ENCODE measurements at regions not wholly inside any gene's neighbourhood (a gene's known extent, or its start where the extent isn't known, plus 50 kb on each side); places are given as distances from the start of the nearest gene placed in this dataset.

GRCh38 chr7:145497911-145498525 is 618.6 kb upstream of the CNTNAP2 start (continued):
- TF ChIP-seq RBFOX2 (IDR thresholded peaks at IDR 0.05; ENCODE audit: low read depth, low read length) (no peak), PHF21A (IDR thresholded peaks at IDR 0.05; ENCODE audit: borderline replicate concordance, low read depth) (no peak), PCBP1 (IDR thresholded peaks at IDR 0.05; ENCODE audit: low read depth, low read length, poor library complexity, severe bottlenecking) (no peak), ZBTB2 (IDR thresholded peaks at IDR 0.05) (no peak), GATAD2B (IDR thresholded peaks at IDR 0.05; ENCODE audit: borderline replicate concordance) (no peak), GATAD2A (IDR thresholded peaks at IDR 0.05) (no peak), HDAC8 (tag; IDR thresholded peaks at IDR 0.05) (no peak), ZNF398 (CRISPR knock-in tag; IDR thresholded peaks at IDR 0.05) (no peak), HOMEZ (CRISPR knock-in tag; IDR thresholded peaks at IDR 0.05) (no peak), ZBTB8A (IDR thresholded peaks at IDR 0.05; ENCODE audit: partially characterized antibody) (no peak)

Data from K562 (cell line).